VCaP (cell line): ENCODE measurements at regions not wholly inside any gene's neighbourhood (a gene's known extent, or its start where the extent isn't known, plus 50 kb on each side); places are given as distances from the start of the nearest gene placed in this dataset.
A peak's percentile ranks its signal among the peaks of the same experiment; 100 is the strongest.
"Not testable (repeated sequence)": the region's sequence is repeated elsewhere in the genome, so short reads cannot be mapped to it uniquely, and the experiment has no call there.

Source experiments
- H3K27ac ChIP-seq: fragments of 450-650 bp; 2 replicates; pipeline ENCODE4 v1.5.1; 2017
- TF ChIP-seq, protein P1 (sequence below): fragments of 450-650 bp; conservative IDR thresholded peaks from 2 replicates; pipeline ENCODE4 v1.5.1; 2017; ENCODE audit warnings: mild to moderate bottlenecking, moderate library complexity

DNA sequence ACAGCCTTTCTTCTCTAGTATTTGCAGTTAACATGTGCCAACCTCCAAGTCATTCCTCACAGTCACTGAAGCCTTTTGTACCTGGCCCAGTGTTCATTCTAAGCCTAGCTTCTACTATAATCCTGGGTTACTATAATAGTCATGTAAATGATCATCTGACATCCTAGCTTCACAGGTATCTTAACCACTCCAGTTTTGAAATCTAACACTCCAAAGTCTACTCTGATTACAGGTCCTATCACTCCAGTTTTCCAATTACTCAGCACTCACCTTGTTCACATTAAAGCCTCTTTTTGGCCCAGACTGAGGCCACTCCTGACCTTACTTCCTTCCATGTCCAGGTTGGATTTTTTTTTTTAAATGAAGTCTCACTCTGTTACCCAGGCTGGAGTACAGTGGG lies 87.6 kb upstream of the ZCCHC13 start:
- H3K27ac ChIP-seq = no peak overlapping the region
- TF ChIP-seq, protein P1, sequence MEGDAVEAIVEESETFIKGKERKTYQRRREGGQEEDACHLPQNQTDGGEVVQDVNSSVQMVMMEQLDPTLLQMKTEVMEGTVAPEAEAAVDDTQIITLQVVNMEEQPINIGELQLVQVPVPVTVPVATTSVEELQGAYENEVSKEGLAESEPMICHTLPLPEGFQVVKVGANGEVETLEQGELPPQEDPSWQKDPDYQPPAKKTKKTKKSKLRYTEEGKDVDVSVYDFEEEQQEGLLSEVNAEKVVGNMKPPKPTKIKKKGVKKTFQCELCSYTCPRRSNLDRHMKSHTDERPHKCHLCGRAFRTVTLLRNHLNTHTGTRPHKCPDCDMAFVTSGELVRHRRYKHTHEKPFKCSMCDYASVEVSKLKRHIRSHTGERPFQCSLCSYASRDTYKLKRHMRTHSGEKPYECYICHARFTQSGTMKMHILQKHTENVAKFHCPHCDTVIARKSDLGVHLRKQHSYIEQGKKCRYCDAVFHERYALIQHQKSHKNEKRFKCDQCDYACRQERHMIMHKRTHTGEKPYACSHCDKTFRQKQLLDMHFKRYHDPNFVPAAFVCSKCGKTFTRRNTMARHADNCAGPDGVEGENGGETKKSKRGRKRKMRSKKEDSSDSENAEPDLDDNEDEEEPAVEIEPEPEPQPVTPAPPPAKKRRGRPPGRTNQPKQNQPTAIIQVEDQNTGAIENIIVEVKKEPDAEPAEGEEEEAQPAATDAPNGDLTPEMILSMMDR = no peak

DNA sequence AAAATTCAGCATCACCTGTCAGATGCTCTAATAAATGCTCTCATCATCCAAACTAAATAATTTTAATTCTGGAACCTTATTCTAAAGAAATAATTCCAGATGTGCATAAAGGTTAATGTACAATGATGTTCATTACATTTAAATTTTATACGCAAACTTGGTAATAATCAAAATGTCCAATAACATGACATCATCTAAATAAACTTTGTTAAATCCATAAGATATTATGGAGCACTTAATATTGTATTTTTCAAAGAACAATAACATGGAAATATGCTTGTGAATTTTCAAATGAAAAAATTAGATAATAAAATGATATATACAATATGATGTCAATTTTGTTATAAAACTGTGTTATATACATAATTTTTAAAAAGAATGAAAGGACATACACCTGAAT lies 92.1 kb upstream of the ZCCHC13 start:
- TF ChIP-seq, protein P1 = no peak
- no peak overlapping the region for H3K27ac ChIP-seq

DNA sequence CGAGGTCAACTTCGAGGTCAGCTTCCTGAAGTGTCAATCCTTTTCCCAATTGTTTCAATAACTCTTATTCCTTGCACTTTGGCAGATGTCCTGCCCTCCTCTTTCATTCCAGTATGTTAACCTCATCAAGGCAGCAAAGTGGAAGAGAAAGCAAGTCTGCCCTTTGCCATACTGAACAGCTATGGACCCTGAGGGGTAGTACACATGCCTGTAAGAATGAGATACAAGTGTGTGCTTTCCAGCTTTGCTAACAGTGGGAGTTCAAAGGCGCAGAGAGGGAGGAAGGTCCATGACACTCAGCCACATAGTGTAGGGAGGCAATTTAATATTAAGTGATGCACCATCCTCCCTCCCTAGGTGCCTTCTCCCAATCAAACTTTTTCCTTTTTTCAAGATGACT lies 96.4 kb upstream of the ZCCHC13 start:
- TF ChIP-seq, protein P1 = no peak
- no peak overlapping the region for H3K27ac ChIP-seq

DNA sequence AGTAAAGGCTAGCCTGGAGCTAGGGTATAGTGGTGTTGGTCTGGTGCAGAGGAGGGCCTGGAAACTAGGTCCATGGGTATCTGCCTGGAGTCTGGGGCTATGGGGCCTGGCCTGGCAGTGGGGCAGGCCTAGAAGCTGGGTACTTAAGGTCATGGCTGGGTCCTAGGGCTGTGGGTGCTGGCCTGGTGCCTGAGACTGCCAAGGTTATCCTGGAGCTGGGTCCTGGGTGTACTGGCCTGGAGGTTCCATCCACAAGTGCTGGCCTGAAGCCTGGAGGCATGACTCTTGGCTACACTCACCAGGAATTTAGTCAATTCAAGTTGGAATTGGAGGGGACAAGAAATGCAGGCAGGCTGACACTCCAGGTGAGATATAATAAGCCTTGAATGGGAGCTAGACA lies 108.4 kb upstream of the ZCCHC13 start:
- no peak overlapping the region for H3K27ac ChIP-seq

DNA sequence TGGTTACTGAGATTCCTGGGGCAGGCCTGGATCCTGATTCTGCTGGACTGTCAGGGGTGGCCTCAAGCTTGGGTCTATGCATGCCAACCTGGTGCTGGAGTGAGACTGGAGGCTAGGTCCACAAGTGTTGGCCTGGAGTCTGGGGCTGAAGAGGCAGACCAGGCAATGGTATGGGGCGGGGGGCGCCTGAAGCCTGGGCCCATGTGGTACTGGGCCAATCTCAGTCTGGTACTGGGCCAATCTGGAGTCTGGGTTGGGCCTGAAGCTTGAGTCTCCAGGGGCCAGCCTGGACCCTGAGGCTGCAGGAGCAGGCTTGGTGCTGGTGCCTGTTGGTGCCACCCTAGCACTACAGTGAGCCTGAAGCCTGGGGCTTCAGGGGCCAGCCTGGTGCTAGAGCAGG lies 108.9 kb upstream of the ZCCHC13 start:
- no peak overlapping the region for H3K27ac ChIP-seq
- TF ChIP-seq, protein P1 = no peak

More for the DNA sequence above, 108.4 kb upstream of the ZCCHC13 start:
- TF ChIP-seq, protein P1 = no peak

DNA sequence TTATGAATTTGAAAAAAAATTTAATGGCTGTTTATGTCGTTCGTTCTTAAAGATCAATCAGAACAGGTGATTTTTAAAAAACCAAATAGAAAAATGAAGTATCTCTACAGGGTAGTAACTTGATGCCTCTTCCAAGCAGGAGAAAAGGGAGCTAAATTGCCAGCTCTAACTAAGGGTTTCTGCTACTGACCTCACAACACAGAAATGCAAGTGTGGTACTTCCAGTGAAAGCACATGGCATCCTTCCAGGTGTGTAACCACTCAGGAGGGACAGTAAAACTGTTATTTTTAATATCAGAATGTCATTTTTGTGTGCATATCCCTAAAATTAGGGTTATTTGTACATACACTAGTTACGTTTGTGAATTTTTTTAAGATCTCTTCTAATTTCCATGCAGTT lies 116.8 kb upstream of the ZCCHC13 start:
- TF ChIP-seq, protein P1 = no peak
- no peak overlapping the region for H3K27ac ChIP-seq

DNA sequence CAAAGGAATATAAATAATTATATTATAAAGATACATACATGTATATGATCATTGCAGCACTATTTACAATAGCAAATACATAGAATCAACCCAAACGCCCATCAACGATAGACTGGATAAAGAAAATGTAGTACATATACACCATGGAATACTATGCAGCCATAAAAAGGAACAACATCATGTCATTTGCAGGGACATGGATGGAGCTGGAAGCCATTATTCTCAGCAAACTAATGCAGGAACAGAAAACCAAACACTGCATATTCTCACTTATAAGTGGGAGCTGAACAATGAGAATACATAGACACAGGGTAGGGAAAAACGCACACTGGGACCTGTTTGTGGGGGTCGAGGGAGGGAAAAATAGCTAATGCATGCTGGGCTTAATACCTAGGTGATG lies 120.9 kb upstream of the ZCCHC13 start:
- H3K27ac ChIP-seq = not testable (repeated sequence)

DNA sequence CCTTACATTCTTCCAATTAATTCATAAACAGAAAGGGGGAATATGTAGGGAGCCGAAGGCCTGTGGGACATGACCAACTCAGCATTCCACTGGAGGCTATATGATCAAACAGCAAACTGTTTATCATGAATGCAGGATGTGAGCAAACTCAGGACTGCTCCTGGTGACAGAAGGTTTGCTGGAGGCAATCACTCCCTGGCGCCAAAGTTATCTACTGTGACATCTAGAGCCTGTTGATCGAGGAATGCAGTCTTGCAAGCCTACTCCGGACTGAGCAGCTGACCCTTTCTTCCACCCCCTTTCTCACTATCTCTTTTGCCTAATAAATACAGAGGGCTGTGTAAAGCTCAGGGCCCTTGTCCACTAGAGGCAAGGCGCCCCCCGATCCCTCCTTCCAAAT lies 122.0 kb upstream of the ZCCHC13 start:
- H3K27ac ChIP-seq = not testable (repeated sequence)

DNA sequence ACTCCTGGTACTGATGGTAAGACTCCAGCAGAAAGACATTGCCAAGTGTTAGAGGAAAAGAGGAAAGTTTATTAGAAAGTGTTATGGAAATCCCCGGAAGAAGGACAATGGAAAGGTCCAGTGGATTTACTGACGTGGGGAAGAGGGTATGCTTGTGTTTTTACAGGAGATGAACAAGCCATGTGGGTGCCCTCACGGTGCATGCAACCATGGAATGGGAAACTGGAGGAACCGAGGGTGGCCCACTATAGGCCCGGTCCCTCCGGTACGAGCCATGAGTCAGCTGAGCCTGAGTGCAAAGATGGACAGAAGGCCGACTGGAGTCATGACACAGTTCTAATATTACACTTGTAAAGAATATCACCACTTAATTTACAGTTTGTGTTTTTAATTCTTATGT lies 123.3 kb upstream of the ZCCHC13 start:
- peak overlapping the region; percentile 54 for H3K27ac ChIP-seq
- TF ChIP-seq, protein P1 = no peak
